ENCODE measurements at regions not wholly inside any gene's neighbourhood (a gene's known extent, or its start where the extent isn't known, plus 50 kb on each side); places are given as distances from the start of the nearest gene placed in this dataset.

GRCh38 chr16:79420493-79420892 is 180.0 kb downstream of the MAF start:
- DNase-seq (ENCODE audit: low read depth), result no peak
- H3K4me3 ChIP-seq (ENCODE audit: low read depth, low read length), result no peak overlapping the region
- H3K36me3 ChIP-seq (ENCODE audit: control insufficient read depth, insufficient read depth, low read length), result no peaks in the 10 kb centered on the region
- no peaks in the 10 kb centered on the region for H3K27me3 ChIP-seq (ENCODE audit: control insufficient read depth, insufficient read depth, low read length)
- no peak for TF ChIP-seq CTCF (IDR thresholded peaks at IDR 0.05; ENCODE audit: insufficient read depth, low read length, poor library complexity, severe bottlenecking)

GRCh38 chr16:79419148-79419547 is 181.4 kb downstream of the MAF start:
- Histone ChIP-seq H3K4me3 (ENCODE audit: low read depth, low read length) (no peak overlapping the region), H3K27me3 (ENCODE audit: control insufficient read depth, insufficient read depth, low read length) (no peaks in the 10 kb centered on the region), H3K36me3 (ENCODE audit: control insufficient read depth, insufficient read depth, low read length) (no peaks in the 10 kb centered on the region)
- DNase-seq (ENCODE audit: low read depth), result no peak
- no peak for TF ChIP-seq CTCF (IDR thresholded peaks at IDR 0.05; ENCODE audit: insufficient read depth, low read length, poor library complexity, severe bottlenecking)

GRCh38 chr16:79417601-79418008 is 182.9 kb downstream of the MAF start:
- Histone ChIP-seq H3K36me3 (ENCODE audit: control insufficient read depth, insufficient read depth, low read length) (no peaks in the 10 kb centered on the region), H3K27me3 (ENCODE audit: control insufficient read depth, insufficient read depth, low read length) (no peaks in the 10 kb centered on the region), H3K4me3 (ENCODE audit: low read depth, low read length) (no peak overlapping the region)
- no peak for DNase-seq (ENCODE audit: low read depth)
- TF ChIP-seq CTCF (IDR thresholded peaks at IDR 0.05; ENCODE audit: insufficient read depth, low read length, poor library complexity, severe bottlenecking), result no peak

GRCh38 chr16:79415983-79416640 is 184.4 kb downstream of the MAF start:
- Histone ChIP-seq H3K4me3 (ENCODE audit: low read depth, low read length) (no peak overlapping the region), H3K36me3 (ENCODE audit: control insufficient read depth, insufficient read depth, low read length) (no peaks in the 10 kb centered on the region), H3K27me3 (ENCODE audit: control insufficient read depth, insufficient read depth, low read length) (no peaks in the 10 kb centered on the region)
- DNase-seq (ENCODE audit: low read depth), result no peak
- no peak for TF ChIP-seq CTCF (IDR thresholded peaks at IDR 0.05; ENCODE audit: insufficient read depth, low read length, poor library complexity, severe bottlenecking)

- no peak overlapping the region for H3K4me3 ChIP-seq (ENCODE audit: low read depth, low read length)
- no peaks in the 10 kb centered on the region for H3K27me3 ChIP-seq (ENCODE audit: control insufficient read depth, insufficient read depth, low read length)
- DNase-seq (ENCODE audit: low read depth), result no peak
- TF ChIP-seq CTCF (IDR thresholded peaks at IDR 0.05; ENCODE audit: insufficient read depth, low read length, poor library complexity, severe bottlenecking), result no peak
- H3K36me3 ChIP-seq (ENCODE audit: control insufficient read depth, insufficient read depth, low read length), result no peaks in the 10 kb centered on the region
Observed at GRCh38 chr16:79412783-79413225, 187.7 kb downstream of the MAF start.

GRCh38 chr16:79411805-79412204 is 188.7 kb downstream of the MAF start:
- TF ChIP-seq CTCF (IDR thresholded peaks at IDR 0.05; ENCODE audit: insufficient read depth, low read length, poor library complexity, severe bottlenecking), result no peak
- Histone ChIP-seq H3K27me3 (ENCODE audit: control insufficient read depth, insufficient read depth, low read length) (no peaks in the 10 kb centered on the region), H3K4me3 (ENCODE audit: low read depth, low read length) (no peak overlapping the region), H3K36me3 (ENCODE audit: control insufficient read depth, insufficient read depth, low read length) (no peaks in the 10 kb centered on the region)
- DNase-seq (ENCODE audit: low read depth), result no peak
